HG03064 (cell line): ENCODE measurements at regions not wholly inside any gene's neighbourhood (a gene's known extent, or its start where the extent isn't known, plus 50 kb on each side); places are given as distances from the start of the nearest gene placed in this dataset.

Source experiments
- ATAC-seq: cut with Tn5 transposase; IDR thresholded peaks from one replicate; pipeline ENCODE4 v1.9.1; 2021; ENCODE audit warnings: low read depth; ENCODE audit not compliant: unreplicated experiment

GRCh38 chr14:96637521-96637920, 135.3 kb downstream of the PAPOLA start:
- ATAC-seq = no peak

- ATAC-seq = no peak
These were observed 136.1 kb downstream of the PAPOLA start for GRCh38 chr14:96638041-96638855.

GRCh38 chr14:96639550-96639949, 137.4 kb downstream of the PAPOLA start:
- no peak for ATAC-seq

- ATAC-seq = no peak
These were observed 146.5 kb downstream of the PAPOLA start for GRCh38 chr14:96648506-96649326.

- ATAC-seq = no peak
These were observed 147.1 kb downstream of the PAPOLA start for GRCh38 chr14:96649327-96649601.

GRCh38 chr14:96653597-96653996, 143.6 kb upstream of the VRK1 start:
- no peak for ATAC-seq

- ATAC-seq = no peak
These were observed 138.6 kb upstream of the VRK1 start for GRCh38 chr14:96658611-96659010.

GRCh38 chr14:96660123-96660522, 137.1 kb upstream of the VRK1 start:
- no peak for ATAC-seq

GRCh38 chr14:96660667-96661066, 136.5 kb upstream of the VRK1 start:
- no peak for ATAC-seq

GRCh38 chr14:96661244-96661969, 135.8 kb upstream of the VRK1 start:
- ATAC-seq = no peak

GRCh38 chr14:96662116-96662970, 134.8 kb upstream of the VRK1 start:
- ATAC-seq = no peak

GRCh38 chr14:96663076-96663475, 134.1 kb upstream of the VRK1 start:
- no peak for ATAC-seq

GRCh38 chr14:96663491-96664067, 133.6 kb upstream of the VRK1 start:
- ATAC-seq = no peak

- no peak for ATAC-seq
These were observed 131.1 kb upstream of the VRK1 start for GRCh38 chr14:96666088-96666487.

GRCh38 chr14:96670391-96670790, 126.8 kb upstream of the VRK1 start:
- ATAC-seq = no peak

- ATAC-seq = no peak
These were observed 126.0 kb upstream of the VRK1 start for GRCh38 chr14:96671218-96671617.

GRCh38 chr14:96673706-96674105, 123.5 kb upstream of the VRK1 start:
- ATAC-seq = no peak

- ATAC-seq = no peak
These were observed 123.1 kb upstream of the VRK1 start for GRCh38 chr14:96674121-96674520.

- no peak for ATAC-seq
These were observed 121.0 kb upstream of the VRK1 start for GRCh38 chr14:96676166-96676565.

- ATAC-seq = no peak
These were observed 115.4 kb upstream of the VRK1 start for GRCh38 chr14:96681829-96682228.
